C1 segment of cervical spinal cord (tissue), 14 donors: ENCODE measurements at regions not wholly inside any gene's neighbourhood (a gene's known extent, or its start where the extent isn't known, plus 50 kb on each side); places are given as distances from the start of the nearest gene placed in this dataset.

Source experiments
- DNase-seq, 14 donors: peaks; one replicate each; lab custom pipeline; 2025; lab: John Stamatoyannopoulos, UW

DNA sequence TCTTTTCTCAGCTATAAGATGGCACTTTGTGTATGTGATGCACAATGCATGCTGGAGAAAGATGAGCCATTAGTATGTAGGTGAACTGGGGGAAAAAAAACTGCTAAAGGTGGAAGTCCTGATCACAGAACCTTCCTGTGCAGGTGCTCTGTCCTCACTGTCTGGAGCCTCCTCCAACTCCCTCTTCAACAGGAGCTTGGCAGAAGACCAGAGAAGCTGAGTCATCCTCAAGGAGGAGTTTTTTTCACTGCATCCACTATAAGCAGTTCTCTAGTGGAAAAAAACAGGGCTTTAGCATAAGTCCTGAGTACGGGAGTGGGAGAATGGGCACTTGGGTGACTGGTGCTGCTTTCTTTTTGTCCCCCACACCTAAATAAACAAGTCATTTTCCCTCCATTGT, 168.4 kb upstream of the CADPS start:
- no peak for DNase-seq

DNA sequence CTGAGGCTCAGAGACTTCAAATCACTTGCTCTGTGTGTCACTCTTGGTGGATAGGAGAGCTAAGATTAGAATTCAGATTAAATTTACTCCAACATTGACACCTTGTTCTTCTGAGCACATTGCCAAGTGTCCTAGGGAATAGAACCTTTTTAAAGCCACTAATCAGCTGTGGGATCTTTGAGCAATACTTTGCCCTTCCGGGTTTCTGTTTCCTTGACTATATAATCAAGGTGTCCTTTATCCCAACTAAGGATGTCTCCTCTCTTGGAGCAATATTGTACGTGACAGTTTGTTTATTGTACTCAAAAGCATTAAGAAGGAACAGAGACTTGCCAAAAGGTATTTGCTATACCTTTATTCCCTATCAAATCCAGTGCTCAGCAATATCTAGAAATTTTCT, 170.9 kb upstream of the CADPS start:
- no peak for DNase-seq

DNA sequence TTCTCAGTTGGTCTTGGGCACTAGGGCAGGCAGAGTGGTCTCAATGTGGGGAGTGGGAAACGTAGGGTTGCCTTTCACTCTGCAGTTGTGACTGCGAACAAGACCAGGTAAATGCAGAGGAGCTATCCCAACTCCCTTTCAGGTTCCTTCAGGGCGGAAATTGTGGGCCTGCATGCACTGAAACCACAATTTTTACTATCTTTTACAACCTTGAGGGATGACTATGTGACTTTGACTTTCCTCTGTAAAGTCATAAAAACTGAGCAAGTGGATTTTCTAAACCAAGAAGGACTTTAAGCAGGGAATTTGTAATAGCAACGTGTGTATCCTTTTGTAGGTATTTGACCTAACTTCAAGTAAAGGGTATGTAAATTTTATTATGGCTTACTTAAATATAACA, 171.4 kb upstream of the CADPS start:
- no peak for DNase-seq

DNA sequence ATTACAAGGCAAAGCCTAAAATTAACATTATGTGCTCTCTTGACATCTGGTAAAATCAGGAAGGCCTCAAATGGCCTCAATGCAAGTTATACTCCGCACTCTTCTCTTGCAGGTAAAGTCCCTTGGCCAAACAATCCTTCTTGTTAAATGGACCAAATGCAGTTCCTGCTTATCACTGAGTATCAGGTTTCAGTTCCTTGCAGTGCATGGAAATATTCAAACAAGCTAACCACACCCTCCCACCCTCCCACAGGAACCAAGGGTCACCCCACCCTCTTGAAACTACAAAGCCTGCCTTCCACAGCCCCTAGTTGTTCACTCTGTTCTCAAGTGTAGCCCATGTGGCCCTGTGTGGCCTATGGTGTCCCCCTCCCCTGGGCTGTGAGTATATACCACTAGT, 171.9 kb upstream of the CADPS start:
- no peak for DNase-seq

GRCh38 chr3:63048367-63049326, 173.4 kb upstream of the CADPS start:
- no peak for DNase-seq

- no peak for DNase-seq
Measured at GRCh38 chr3:63050548-63051177, 175.4 kb upstream of the CADPS start.

GRCh38 chr3:63051920-63052319, 176.7 kb upstream of the CADPS start:
- DNase-seq, result no peak

GRCh38 chr3:63056932-63057331, 181.7 kb upstream of the CADPS start:
- no peak for DNase-seq

- DNase-seq, result no peak
Measured at GRCh38 chr3:63060412-63060811, 185.2 kb upstream of the CADPS start.

- DNase-seq, result no peak
Measured at GRCh38 chr3:63061449-63061848, 186.2 kb upstream of the CADPS start.

- DNase-seq, result no peak
Measured at GRCh38 chr3:63064209-63064755, 189.1 kb upstream of the CADPS start.

GRCh38 chr3:63067999-63068645, 192.9 kb upstream of the CADPS start:
- DNase-seq, result no peak

DNA sequence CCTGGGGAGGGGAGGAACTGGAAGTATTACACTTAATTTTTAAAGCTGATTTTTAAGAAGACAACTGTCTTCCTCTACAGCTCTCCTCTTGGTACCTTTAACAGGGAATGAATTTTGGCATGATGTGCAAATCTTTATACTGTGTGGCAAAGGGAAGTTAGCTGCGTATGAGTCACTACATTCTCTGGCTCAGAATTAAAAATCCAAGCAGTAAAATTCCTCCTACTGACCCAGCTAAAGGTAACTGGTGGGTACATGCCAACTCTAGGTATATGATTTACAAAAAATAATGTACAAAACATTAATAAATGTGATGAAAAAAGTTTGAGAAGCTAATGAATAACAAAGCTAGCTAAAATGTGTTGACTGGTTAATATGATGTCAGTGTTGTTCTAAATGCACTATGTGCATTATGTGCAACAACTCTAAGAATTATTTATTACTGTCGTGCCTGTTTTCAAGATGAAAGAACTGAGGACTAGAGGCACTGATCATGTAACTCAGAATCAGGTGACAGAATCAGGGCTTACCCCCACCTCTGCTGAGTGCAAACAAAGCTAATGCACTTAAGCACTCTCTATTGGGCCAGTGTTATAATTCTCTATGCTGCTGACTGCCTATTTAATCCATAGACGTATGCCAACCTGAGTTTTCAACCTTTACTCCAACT, 194.7 kb upstream of the CADPS start:
- DNase-seq, result no peak

GRCh38 chr3:63070476-63070810, 195.2 kb upstream of the CADPS start:
- DNase-seq, result no peak

GRCh38 chr3:63076357-63076756, 201.1 kb upstream of the CADPS start:
- DNase-seq, result no peak

GRCh38 chr3:63086190-63086589, 191.9 kb upstream of the SYNPR start:
- DNase-seq, result no peak

- no peak for DNase-seq
Measured at GRCh38 chr3:63089007-63089750, 188.9 kb upstream of the SYNPR start.

DNA sequence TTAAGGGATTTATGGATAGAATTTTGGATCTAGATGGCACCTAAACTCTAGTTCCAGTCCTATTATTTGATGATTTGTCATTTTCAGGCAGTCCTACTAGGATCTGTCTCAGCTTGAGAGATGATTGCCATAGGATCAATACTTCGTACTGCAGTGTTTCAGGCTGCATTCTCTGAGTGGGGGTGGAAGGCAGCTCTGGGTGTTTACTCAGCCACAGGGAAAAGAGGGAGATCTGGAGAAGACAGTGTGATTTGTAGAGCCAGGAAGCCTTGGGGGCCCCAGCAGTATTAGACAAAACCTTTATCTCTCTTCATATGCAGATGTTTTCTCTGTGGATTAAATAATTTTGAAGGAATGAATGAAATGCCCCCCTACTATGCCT, 188.4 kb upstream of the SYNPR start:
- DNase-seq, result no peak

GRCh38 chr3:63090656-63091055, 187.5 kb upstream of the SYNPR start:
- no peak for DNase-seq

GRCh38 chr3:63092515-63092914, 185.6 kb upstream of the SYNPR start:
- DNase-seq, result no peak
